Smooth muscle cell (in vitro differentiated cells): ENCODE measurements at regions not wholly inside any gene's neighbourhood (a gene's known extent, or its start where the extent isn't known, plus 50 kb on each side); places are given as distances from the start of the nearest gene placed in this dataset.

Experiments
- DNase-seq: peaks from one replicate; lab custom pipeline; 2025; ENCODE audit not compliant: unreplicated experiment; lab: John Stamatoyannopoulos, UW
- H2AFZ ChIP-seq: fragments of 200-600 bp; sonication (generic); 2 replicates; pipeline ENCODE4 v1.6.0; 2016; ENCODE audit warnings: antibody characterized with exemption, low read depth, mild to moderate bottlenecking
- H3F3A ChIP-seq: fragments of 200-600 bp; sonication (generic); 2 replicates; pipeline ENCODE4 v1.6.0; 2017; ENCODE audit warnings: antibody characterized with exemption, low read depth
- H3K27ac ChIP-seq: fragments of 200-600 bp; sonication (generic); 2 replicates; pipeline ENCODE4 v1.5.1; 2016; ENCODE audit warnings: low read depth, mild to moderate bottlenecking
- H3K27me3 ChIP-seq: fragments of 200-600 bp; sonication (generic); 2 replicates; pipeline ENCODE4 v1.6.1; 2016; ENCODE audit warnings: low read depth, mild to moderate bottlenecking
- H3K36me3 ChIP-seq: fragments of 200-600 bp; sonication (generic); 2 replicates; pipeline ENCODE4 v1.5.1; 2016; ENCODE audit warnings: low read depth
- H3K4me1 ChIP-seq: fragments of 200-600 bp; sonication (generic); 2 replicates; pipeline ENCODE4 v1.5.1; 2016; ENCODE audit warnings: low read depth
- H3K4me2 ChIP-seq: fragments of 200-600 bp; sonication (generic); 2 replicates; pipeline ENCODE4 v1.6.0; 2016; ENCODE audit warnings: mild to moderate bottlenecking
- H3K4me3 ChIP-seq: fragments of 200-600 bp; sonication (generic); 2 replicates; pipeline ENCODE4 v1.5.1; 2016; ENCODE audit warnings: mild to moderate bottlenecking
- H3K79me2 ChIP-seq: fragments of 200-600 bp; sonication (generic); 2 replicates; pipeline ENCODE4 v1.6.0; 2016; ENCODE audit warnings: low read depth, mild to moderate bottlenecking
- H3K9ac ChIP-seq: fragments of 200-600 bp; sonication (generic); 2 replicates; pipeline ENCODE4 v1.6.0; 2016; ENCODE audit warnings: low read depth
- H3K9me3 ChIP-seq: fragments of 200-600 bp; sonication (generic); replicated peaks from 2 replicates; pipeline ENCODE4 v1.5.1; 2016; ENCODE audit warnings: low read depth
- H4K20me1 ChIP-seq: fragments of 200-600 bp; sonication (generic); 2 replicates; pipeline ENCODE4 v1.6.0; 2016; ENCODE audit warnings: low read depth
- WGBS: methylation state at CpG from one replicate; pipeline ENCODE4 v1.1.7; 2016; ENCODE audit warnings: low lambda C conversion rate; 5-methylcytosine and 5-hydroxymethylcytosine counted together
- TF ChIP-seq, protein P1 (sequence below): fragments of 200-600 bp; sonication (generic); IDR thresholded peaks from 2 replicates; pipeline ENCODE4 v1.5.1; 2017; ENCODE audit warnings: borderline replicate concordance, mild to moderate bottlenecking, antibody characterized with exemption; ENCODE audit not compliant: insufficient read depth, poor library complexity, severe bottlenecking

DNA sequence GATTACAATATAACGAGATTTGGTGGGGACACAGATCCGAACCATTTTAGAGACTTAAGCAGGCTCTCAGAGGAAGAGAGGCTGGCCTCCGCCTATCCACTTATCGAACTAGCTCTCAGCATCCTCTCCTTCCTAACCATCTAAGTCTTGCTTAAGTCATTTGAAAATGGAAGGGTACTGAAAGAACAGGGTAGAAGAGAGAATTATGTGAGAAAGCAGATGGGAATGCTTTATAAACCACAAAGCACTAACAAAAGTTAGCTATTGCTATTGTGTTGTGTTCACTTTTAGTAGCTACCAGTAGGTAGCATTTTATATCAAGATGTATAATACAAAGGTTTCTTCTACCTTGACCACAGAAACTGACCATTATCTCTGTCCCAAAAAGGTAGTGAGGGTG is 153.4 kb upstream of the CADM1 start:
- Histone ChIP-seq H3K79me2 (no peaks in the 10 kb centered on the region), H3K9me3 (no peaks in the 10 kb centered on the region), H3F3A (no peaks in the 10 kb centered on the region), H3K4me2 (no peak overlapping the region), H3K9ac (no peak overlapping the region), H4K20me1 (no peaks in the 10 kb centered on the region), H2AFZ (no peak overlapping the region), H3K4me1 (peaks cover 20% of the 10 kb centered on the region), H3K4me3 (no peak overlapping the region), H3K27ac (no peak overlapping the region), H3K27me3 (no peaks in the 10 kb centered on the region), H3K36me3 (no peaks in the 10 kb centered on the region)
- 95% methylated on average over 4 of the region's 4 CpGs for WGBS
- TF ChIP-seq, protein P1, sequence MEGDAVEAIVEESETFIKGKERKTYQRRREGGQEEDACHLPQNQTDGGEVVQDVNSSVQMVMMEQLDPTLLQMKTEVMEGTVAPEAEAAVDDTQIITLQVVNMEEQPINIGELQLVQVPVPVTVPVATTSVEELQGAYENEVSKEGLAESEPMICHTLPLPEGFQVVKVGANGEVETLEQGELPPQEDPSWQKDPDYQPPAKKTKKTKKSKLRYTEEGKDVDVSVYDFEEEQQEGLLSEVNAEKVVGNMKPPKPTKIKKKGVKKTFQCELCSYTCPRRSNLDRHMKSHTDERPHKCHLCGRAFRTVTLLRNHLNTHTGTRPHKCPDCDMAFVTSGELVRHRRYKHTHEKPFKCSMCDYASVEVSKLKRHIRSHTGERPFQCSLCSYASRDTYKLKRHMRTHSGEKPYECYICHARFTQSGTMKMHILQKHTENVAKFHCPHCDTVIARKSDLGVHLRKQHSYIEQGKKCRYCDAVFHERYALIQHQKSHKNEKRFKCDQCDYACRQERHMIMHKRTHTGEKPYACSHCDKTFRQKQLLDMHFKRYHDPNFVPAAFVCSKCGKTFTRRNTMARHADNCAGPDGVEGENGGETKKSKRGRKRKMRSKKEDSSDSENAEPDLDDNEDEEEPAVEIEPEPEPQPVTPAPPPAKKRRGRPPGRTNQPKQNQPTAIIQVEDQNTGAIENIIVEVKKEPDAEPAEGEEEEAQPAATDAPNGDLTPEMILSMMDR: no peak
- no peak for DNase-seq

DNA sequence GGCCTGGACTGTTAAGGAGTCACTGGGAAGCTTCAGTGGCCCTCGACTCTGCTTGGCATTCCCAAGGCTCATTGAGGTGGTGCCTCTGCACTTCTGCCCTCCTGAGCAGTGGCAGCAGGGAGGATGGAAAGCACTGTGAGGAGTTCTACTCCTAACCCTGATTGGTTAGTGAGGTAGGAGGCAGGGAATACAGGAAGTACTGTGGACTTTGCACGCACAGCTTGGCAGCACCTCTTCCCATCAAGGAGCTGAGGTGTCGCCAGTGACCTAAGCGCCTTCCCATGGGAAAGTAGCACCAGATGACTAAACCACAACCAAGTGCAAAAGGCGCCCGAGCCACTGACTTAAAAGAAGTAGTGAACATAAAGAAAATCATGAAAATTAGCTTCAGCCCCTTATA is 152.5 kb upstream of the CADM1 start:
- WGBS: 80% methylated on average over 6 of the region's 6 CpGs
- DNase-seq: no peak
- Histone ChIP-seq H3F3A (no peaks in the 10 kb centered on the region), H3K79me2 (no peaks in the 10 kb centered on the region), H3K4me2 (no peak overlapping the region), H3K4me1 (peaks cover 26% of the 10 kb centered on the region), H3K27me3 (no peaks in the 10 kb centered on the region), H2AFZ (no peak overlapping the region), H3K4me3 (no peak overlapping the region), H3K9me3 (no peaks in the 10 kb centered on the region), H3K9ac (no peak overlapping the region), H4K20me1 (no peaks in the 10 kb centered on the region), H3K27ac (no peak overlapping the region), H3K36me3 (no peaks in the 10 kb centered on the region)
- TF ChIP-seq, protein P1: no peak

DNA sequence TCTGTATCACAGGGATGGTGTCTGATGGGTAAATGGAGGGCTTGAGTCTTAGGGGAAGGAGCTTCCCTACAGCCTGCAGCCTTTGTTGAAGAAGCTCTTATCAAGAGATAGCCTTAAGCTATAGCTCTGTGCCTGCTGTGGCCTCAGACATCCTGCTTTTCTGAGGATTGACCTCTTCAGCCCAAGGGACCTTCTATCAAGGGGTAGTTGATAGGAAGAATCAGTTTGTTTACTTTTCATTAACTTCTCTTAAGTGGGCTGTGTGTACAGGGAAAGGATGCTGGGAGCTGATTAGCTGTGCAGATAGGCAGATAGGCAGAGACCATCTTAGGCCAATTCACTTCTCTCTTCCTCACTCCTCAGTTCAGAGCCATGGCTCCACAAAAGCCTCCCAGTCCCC is 151.8 kb upstream of the CADM1 start:
- Histone ChIP-seq H3K9ac (no peak overlapping the region), H3K79me2 (no peaks in the 10 kb centered on the region), H3K4me2 (no peak overlapping the region), H3K36me3 (no peaks in the 10 kb centered on the region), H3F3A (no peaks in the 10 kb centered on the region), H3K4me1 (peaks cover 26% of the 10 kb centered on the region), H3K4me3 (no peak overlapping the region), H4K20me1 (no peaks in the 10 kb centered on the region), H3K9me3 (no peaks in the 10 kb centered on the region), H3K27ac (no peak overlapping the region), H2AFZ (no peak overlapping the region), H3K27me3 (no peaks in the 10 kb centered on the region)
- DNase-seq: no peak
- TF ChIP-seq, protein P1: no peak

DNA sequence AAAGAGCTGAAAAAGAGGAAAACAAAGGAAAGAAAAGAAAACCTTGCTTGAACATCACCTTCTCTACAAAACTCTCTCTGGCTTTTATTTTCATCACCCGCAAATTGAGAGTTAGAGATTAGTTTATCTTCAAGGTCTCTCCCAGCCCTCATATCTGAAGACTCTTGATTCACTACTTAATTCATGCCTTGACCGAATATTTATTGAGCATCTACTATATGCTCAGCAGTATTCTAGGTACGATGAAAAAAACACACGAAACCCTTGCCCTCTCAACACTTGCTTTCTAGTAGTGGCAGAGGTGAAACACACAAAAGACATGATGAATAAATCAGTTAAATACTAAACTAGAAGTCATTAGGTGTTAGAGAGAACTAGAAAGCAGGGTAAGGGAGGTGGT is 150.6 kb upstream of the CADM1 start:
- no peaks in the 10 kb centered on the region for H3K27me3 ChIP-seq
- no peaks in the 10 kb centered on the region for H3F3A ChIP-seq
- no peak overlapping the region for H3K4me2 ChIP-seq
- H3K27ac ChIP-seq: no peak overlapping the region
- H4K20me1 ChIP-seq: no peaks in the 10 kb centered on the region
- no peak overlapping the region for H3K4me3 ChIP-seq
- no peak overlapping the region for H2AFZ ChIP-seq
- H3K4me1 ChIP-seq: peaks cover 17% of the 10 kb centered on the region
- no peaks in the 10 kb centered on the region for H3K9me3 ChIP-seq
- H3K36me3 ChIP-seq: no peaks in the 10 kb centered on the region
- WGBS: 98% methylated on average over 4 of the region's 4 CpGs
- TF ChIP-seq, protein P1: no peak
- no peak overlapping the region for H3K9ac ChIP-seq
- H3K79me2 ChIP-seq: no peaks in the 10 kb centered on the region
- DNase-seq: no peak
